Glutamatergic neuron (in vitro differentiated cells): ENCODE measurements at regions not wholly inside any gene's neighbourhood (a gene's known extent, or its start where the extent isn't known, plus 50 kb on each side); places are given as distances from the start of the nearest gene placed in this dataset.

ENCODE experiments used
- DNase-seq: peaks from one replicate; pipeline ENCODE4 v3.0.0; 2022
- H3K27ac Mint-ChIP-seq: one replicate; pipeline ENCODE4 v1.8.0; 2020; ENCODE audit warnings: mild to moderate bottlenecking, mixed read lengths, inconsistent platforms; ENCODE audit not compliant: unreplicated experiment
- H3K27me3 Mint-ChIP-seq: one replicate; pipeline ENCODE4 v1.8.0; 2020; ENCODE audit warnings: mild to moderate bottlenecking, moderate library complexity, mixed read lengths, inconsistent platforms; ENCODE audit not compliant: unreplicated experiment
- H3K36me3 Mint-ChIP-seq: one replicate; pipeline ENCODE4 v1.8.0; 2020; ENCODE audit warnings: mild to moderate bottlenecking, mixed read lengths, inconsistent platforms; ENCODE audit not compliant: unreplicated experiment
- H3K4me1 Mint-ChIP-seq: one replicate; pipeline ENCODE4 v1.8.0; 2020; ENCODE audit warnings: mild to moderate bottlenecking, low read depth, mixed read lengths, inconsistent platforms; ENCODE audit not compliant: unreplicated experiment
- H3K4me3 Mint-ChIP-seq: one replicate; pipeline ENCODE4 v1.8.0; 2020; ENCODE audit warnings: mild to moderate bottlenecking, mixed read lengths, inconsistent platforms; ENCODE audit not compliant: unreplicated experiment
- H3K9me3 Mint-ChIP-seq: one replicate; pipeline ENCODE4 v1.8.0; 2020; ENCODE audit warnings: mild to moderate bottlenecking, moderate library complexity, mixed read lengths, inconsistent platforms; ENCODE audit not compliant: unreplicated experiment
- CTCF ChIP-seq: fragments of 200-600 bp; sonication (generic); IDR thresholded peaks from one replicate; pipeline ENCODE4 v1.5.0; 2021; ENCODE audit not compliant: partially characterized antibody, unreplicated experiment

- no peak for TF ChIP-seq CTCF
- Mint-ChIP-seq H3K4me3 (no peak overlapping the region), H3K9me3 (no peaks in the 10 kb centered on the region)
Measured at GRCh38 chr13:73340069-73340468, 281.3 kb downstream of the KLF5 start.

GRCh38 chr13:73339086-73339485 lies 280.3 kb downstream of the KLF5 start:
- H3K27ac Mint-ChIP-seq, result no peak overlapping the region
- H3K4me1 Mint-ChIP-seq, result no peaks in the 10 kb centered on the region
- no peaks in the 10 kb centered on the region for H3K9me3 Mint-ChIP-seq
- no peaks in the 10 kb centered on the region for H3K27me3 Mint-ChIP-seq
- DNase-seq, result no peak
- no peaks in the 10 kb centered on the region for H3K36me3 Mint-ChIP-seq
- no peak overlapping the region for H3K4me3 Mint-ChIP-seq
- no peak for TF ChIP-seq CTCF

More at GRCh38 chr13:73340069-73340468, 281.3 kb downstream of the KLF5 start:
- Mint-ChIP-seq H3K27me3 (no peaks in the 10 kb centered on the region), H3K4me1 (no peaks in the 10 kb centered on the region), H3K36me3 (no peaks in the 10 kb centered on the region), H3K27ac (no peak overlapping the region)
- DNase-seq, result no peak

GRCh38 chr13:73338389-73338788 lies 279.6 kb downstream of the KLF5 start:
- Mint-ChIP-seq H3K36me3 (no peaks in the 10 kb centered on the region), H3K27ac (no peak overlapping the region), H3K27me3 (no peaks in the 10 kb centered on the region), H3K4me1 (no peaks in the 10 kb centered on the region), H3K4me3 (no peak overlapping the region), H3K9me3 (no peaks in the 10 kb centered on the region)
- no peak for TF ChIP-seq CTCF
- DNase-seq, result no peak

GRCh38 chr13:73337532-73337931 lies 278.7 kb downstream of the KLF5 start:
- TF ChIP-seq CTCF, result no peak
- H3K9me3 Mint-ChIP-seq, result no peaks in the 10 kb centered on the region
- H3K36me3 Mint-ChIP-seq, result no peaks in the 10 kb centered on the region
- H3K27ac Mint-ChIP-seq, result no peak overlapping the region
- DNase-seq, result no peak
- no peaks in the 10 kb centered on the region for H3K27me3 Mint-ChIP-seq
- no peaks in the 10 kb centered on the region for H3K4me1 Mint-ChIP-seq
- no peak overlapping the region for H3K4me3 Mint-ChIP-seq

GRCh38 chr13:73336773-73337172 lies 278.0 kb downstream of the KLF5 start:
- Mint-ChIP-seq H3K27me3 (no peaks in the 10 kb centered on the region), H3K4me3 (no peak overlapping the region), H3K9me3 (no peaks in the 10 kb centered on the region), H3K27ac (no peak overlapping the region), H3K4me1 (no peaks in the 10 kb centered on the region), H3K36me3 (no peaks in the 10 kb centered on the region)
- no peak for DNase-seq
- TF ChIP-seq CTCF, result no peak
